ENCODE measurements at regions not wholly inside any gene's neighbourhood (a gene's known extent, or its start where the extent isn't known, plus 50 kb on each side); places are given as distances from the start of the nearest gene placed in this dataset.

DNA sequence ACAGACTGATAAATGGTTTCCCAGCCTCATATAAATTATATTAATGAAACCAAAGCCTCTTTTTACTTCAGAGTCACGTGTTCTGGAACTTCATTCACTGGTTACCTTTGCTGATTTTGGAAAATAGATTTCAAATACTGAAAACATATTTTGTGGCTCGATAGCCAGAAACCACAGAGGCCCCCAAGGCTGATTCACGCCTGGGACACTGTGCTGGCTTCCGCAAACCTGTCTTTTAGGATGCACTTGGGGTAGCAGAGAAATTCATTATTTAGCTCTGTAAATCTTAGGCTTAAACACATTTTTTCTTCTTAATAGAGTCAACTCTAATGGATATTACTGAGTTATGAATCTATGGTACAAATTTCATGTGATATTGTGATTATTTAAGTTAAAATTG lies 90.7 kb upstream of the TMEM18 start:
- TF ChIP-seq, protein P1, sequence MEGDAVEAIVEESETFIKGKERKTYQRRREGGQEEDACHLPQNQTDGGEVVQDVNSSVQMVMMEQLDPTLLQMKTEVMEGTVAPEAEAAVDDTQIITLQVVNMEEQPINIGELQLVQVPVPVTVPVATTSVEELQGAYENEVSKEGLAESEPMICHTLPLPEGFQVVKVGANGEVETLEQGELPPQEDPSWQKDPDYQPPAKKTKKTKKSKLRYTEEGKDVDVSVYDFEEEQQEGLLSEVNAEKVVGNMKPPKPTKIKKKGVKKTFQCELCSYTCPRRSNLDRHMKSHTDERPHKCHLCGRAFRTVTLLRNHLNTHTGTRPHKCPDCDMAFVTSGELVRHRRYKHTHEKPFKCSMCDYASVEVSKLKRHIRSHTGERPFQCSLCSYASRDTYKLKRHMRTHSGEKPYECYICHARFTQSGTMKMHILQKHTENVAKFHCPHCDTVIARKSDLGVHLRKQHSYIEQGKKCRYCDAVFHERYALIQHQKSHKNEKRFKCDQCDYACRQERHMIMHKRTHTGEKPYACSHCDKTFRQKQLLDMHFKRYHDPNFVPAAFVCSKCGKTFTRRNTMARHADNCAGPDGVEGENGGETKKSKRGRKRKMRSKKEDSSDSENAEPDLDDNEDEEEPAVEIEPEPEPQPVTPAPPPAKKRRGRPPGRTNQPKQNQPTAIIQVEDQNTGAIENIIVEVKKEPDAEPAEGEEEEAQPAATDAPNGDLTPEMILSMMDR (IDR thresholded peaks at IDR 0.05; ENCODE audit: control insufficient read depth, insufficient read depth, low read depth, low read length, missing control alignments) = no peak
- no peak for DNase-seq (ENCODE audit: low read depth)
- no peak overlapping the region for H3K4me3 ChIP-seq (ENCODE audit: control insufficient read depth, low read depth, low read length)

DNA sequence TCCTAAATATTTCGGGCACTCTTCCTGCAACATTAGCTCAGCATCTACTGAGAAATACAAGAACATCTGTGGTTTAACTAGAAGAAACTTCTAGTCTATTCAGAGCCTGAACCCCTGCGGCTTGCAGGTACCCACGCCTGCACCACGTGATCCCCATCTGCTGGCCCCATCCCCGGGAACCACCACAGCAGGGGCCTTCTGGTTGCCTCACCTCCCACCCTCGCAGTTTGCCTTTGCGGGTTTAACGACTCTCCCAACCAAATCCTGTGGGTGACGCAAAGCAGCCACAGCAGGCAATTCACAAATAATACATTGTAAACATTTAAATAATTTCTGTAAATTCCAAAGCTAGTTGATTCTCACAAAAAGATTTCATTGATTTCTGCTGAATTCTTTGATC lies 90.2 kb upstream of the TMEM18 start:
- no peak for DNase-seq (ENCODE audit: low read depth)
- TF ChIP-seq, protein P1 (IDR thresholded peaks at IDR 0.05; ENCODE audit: control insufficient read depth, insufficient read depth, low read depth, low read length, missing control alignments) = no peak
- H3K4me3 ChIP-seq (ENCODE audit: control insufficient read depth, low read depth, low read length) = no peak overlapping the region

DNA sequence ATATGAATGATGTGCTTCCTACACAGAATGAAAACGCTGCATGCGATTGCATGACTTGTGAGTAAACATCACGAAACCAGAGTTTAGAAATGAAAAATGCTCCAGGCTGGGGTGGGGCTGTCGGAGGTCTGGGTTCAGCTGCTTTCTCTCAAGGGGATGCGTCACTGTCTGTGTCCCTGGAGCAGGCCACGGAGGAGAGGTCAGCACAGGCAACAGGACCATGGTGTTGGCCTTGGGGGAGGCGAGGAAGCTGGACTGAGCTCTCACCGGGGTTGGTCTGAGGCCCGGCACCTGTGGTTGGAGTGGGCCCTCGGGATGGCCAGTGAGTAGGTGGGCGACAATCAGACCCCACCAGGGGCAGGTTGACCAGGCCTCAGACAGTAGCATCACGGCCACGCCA lies 89.0 kb upstream of the TMEM18 start:
- DNase-seq (ENCODE audit: low read depth) = no peak
- TF ChIP-seq, protein P1 (IDR thresholded peaks at IDR 0.05; ENCODE audit: control insufficient read depth, insufficient read depth, low read depth, low read length, missing control alignments) = no peak
- no peak overlapping the region for H3K4me3 ChIP-seq (ENCODE audit: control insufficient read depth, low read depth, low read length)

DNA sequence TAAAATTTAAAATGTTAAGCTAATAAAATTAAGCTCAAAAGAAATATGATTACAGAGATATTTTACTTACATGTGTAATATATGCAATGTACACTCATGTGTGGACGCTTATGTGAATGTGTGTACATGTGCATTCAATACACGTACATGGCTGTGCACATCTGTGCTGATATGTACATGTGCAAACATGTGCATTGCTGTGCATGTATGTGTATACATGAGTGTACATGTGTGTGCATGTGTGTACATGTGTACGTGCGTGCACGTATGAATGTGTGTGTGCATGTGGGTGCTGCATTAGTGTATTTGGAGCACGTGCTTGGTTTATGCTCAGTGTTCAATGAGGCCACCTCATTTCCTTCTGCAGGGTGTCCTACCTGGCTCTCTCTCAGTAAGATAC lies 88.2 kb upstream of the TMEM18 start:
- H3K4me3 ChIP-seq (ENCODE audit: control insufficient read depth, low read depth, low read length) = no peak overlapping the region
- TF ChIP-seq, protein P1 (IDR thresholded peaks at IDR 0.05; ENCODE audit: control insufficient read depth, insufficient read depth, low read depth, low read length, missing control alignments) = no peak

DNA sequence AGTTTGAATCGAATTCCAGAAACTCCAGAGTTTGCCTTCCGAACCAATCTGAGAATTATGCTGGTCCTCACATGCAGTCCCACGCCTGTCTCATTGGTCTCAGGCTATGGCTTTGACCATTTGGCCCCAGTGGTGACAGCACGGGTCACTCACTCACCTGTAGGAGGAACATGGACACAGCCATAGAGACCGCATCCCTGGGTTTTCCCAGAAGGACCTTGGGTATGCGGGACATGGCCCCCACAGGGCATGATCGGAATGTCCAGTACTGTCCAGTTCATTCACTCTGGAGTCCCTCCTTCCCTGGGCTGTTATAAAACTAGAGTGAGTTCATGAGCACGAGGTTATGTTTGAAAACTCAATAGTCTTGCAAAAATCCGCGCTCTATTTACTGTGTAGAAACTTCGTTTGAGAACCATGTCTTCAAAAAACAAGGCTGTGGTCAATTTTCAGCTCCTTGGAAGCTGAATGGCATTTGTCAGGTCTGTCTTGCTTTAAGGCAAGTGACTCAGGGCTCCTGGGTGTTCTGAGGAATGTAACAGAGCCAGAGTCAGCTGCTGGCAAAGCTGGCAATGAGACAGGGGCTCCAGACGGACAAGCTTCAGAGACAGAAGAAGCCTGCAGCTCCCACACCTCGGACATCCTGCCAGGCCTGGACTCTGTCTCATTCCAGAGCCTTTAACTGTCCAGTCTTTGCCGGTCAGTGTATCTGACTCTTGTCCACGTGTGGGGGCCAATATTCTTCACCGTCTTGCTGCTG lies 86.7 kb upstream of the TMEM18 start:
- DNase-seq (ENCODE audit: low read depth) = peak; percentile 10
- no peak overlapping the region for H3K4me3 ChIP-seq (ENCODE audit: control insufficient read depth, low read depth, low read length)
- TF ChIP-seq, protein P1 (IDR thresholded peaks at IDR 0.05; ENCODE audit: control insufficient read depth, insufficient read depth, low read depth, low read length, missing control alignments) = no peak

More for the DNA sequence above, 88.2 kb upstream of the TMEM18 start:
- DNase-seq (ENCODE audit: low read depth) = no peak

DNA sequence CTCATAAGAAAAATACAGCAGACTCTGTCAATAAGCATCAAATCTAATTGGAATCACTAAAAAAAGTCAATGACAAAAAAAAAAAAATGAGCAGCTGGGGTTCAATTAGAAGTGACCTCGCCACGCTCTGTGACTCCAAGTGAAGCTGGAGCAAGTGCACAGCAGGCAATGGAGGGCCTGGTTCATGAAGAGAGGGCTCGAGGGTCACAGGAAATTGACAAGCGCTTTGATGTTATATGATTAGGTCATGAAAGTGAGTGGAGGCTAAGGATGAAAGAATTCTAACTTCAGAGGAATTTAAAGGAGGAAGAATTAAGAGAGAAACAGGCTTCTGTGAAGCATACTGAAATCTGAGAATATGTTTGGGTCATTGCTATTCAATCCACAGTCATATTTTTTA lies 85.4 kb upstream of the TMEM18 start:
- TF ChIP-seq, protein P1 (IDR thresholded peaks at IDR 0.05; ENCODE audit: control insufficient read depth, insufficient read depth, low read depth, low read length, missing control alignments) = no peak
- no peak for DNase-seq (ENCODE audit: low read depth)
- H3K4me3 ChIP-seq (ENCODE audit: control insufficient read depth, low read depth, low read length) = no peak overlapping the region

Data from AG09309 (cell line).